ENCODE measurements at regions not wholly inside any gene's neighbourhood (a gene's known extent, or its start where the extent isn't known, plus 50 kb on each side); places are given as distances from the start of the nearest gene placed in this dataset.

DNA sequence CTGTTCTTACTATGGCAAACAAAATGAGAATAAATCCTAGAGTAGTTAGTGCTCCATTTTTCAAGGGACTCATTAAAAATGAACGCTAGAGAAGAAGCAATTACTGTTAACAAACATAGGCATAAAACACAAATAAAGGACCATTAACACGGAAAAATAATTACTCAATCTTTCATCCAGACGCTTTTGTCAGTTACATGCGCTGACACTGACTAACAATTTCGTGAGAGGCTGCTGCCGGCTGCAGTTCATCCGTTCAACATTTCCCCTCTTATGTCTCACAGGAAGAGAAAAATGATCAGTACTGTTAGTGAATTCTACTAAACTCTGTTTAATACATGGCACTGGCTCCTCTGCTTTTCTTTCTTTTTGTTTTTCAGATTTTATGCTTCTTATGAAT lies 472.7 kb upstream of the FLRT2 start:
- TF ChIP-seq, protein P1, sequence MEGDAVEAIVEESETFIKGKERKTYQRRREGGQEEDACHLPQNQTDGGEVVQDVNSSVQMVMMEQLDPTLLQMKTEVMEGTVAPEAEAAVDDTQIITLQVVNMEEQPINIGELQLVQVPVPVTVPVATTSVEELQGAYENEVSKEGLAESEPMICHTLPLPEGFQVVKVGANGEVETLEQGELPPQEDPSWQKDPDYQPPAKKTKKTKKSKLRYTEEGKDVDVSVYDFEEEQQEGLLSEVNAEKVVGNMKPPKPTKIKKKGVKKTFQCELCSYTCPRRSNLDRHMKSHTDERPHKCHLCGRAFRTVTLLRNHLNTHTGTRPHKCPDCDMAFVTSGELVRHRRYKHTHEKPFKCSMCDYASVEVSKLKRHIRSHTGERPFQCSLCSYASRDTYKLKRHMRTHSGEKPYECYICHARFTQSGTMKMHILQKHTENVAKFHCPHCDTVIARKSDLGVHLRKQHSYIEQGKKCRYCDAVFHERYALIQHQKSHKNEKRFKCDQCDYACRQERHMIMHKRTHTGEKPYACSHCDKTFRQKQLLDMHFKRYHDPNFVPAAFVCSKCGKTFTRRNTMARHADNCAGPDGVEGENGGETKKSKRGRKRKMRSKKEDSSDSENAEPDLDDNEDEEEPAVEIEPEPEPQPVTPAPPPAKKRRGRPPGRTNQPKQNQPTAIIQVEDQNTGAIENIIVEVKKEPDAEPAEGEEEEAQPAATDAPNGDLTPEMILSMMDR (IDR thresholded peaks at IDR 0.05), result no peak
- TF ChIP-seq POLR2A (IDR thresholded peaks at IDR 0.05), result no peak
